Kasumi-1 (cell line): ENCODE measurements at regions not wholly inside any gene's neighbourhood (a gene's known extent, or its start where the extent isn't known, plus 50 kb on each side); places are given as distances from the start of the nearest gene placed in this dataset.
"Not testable (repeated sequence)": the region's sequence is repeated elsewhere in the genome, so short reads cannot be mapped to it uniquely, and the experiment has no call there.

Source experiments
- DNase-seq, 2 experiments: peaks; one replicate each; lab custom pipeline; 2025; lab: John Stamatoyannopoulos, UW

DNA sequence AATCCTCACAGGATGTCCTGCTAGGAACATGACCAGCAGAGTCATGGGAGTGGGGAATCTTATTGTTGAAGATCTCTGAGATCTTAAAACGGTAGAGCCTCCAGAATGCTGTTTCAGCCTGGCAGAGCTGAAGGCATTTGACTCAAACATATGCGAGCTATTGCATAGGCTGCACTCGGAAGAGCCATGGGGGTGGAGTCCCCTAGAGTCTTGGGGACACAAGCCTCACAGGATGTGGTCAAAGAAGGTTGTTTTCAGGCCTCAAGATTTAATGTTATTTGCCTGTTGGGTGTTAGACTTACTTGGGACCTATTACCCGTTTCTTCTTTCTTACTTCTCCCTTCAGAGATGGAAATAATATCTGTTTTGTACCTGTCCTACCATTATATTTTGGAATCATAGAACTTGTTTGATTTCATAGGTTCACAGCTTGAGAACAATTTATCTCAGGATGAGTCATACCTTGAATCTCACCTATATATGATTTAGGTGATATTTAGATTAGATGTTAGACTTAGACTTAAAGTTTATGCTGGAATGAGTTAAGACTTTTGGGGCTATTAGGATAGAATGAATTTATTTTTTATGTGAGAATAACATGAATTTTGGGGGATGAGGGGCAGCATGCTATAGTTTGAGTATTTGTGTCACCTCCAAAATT lies 172.2 kb upstream of the ATP2B1 start:
- DNase-seq, result no peak

DNA sequence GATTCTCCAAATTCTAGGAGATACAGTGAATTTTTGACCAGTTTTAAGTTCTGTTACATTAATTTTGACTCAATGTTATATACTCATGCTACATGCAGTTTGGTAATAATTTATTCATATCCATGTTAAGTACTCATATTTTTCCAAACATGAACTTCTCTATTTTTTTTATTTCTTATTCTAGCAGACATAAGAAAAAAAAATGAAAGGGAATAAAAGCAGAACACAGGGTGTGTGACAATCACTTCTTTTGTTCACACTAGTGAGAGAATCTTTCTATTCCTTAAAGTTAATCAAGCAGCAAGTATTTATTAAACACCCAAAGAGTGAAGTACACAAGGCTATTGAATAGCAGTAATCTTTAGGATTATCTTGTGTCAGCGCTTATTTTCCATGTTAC lies 171.1 kb upstream of the ATP2B1 start:
- DNase-seq, result no peak

DNA sequence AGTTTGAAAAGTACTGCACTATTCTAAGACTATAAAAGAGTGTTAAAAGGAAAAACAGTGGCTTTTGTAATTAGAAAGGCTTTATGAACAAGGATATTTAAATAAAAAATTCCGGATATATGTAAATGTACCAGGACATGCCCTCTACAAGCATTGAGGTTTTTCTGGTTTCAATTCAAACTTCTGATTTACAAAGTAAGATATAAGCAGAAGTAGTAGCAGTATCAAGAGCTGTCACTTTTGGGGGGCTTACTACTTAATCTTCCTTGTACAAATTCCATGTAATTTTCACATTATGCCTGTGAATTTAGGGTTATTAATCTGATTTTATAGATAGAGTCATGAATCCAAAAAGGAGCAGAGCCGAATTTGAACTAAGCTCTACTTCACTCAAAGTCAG lies 170.3 kb upstream of the ATP2B1 start:
- DNase-seq, result no peak

DNA sequence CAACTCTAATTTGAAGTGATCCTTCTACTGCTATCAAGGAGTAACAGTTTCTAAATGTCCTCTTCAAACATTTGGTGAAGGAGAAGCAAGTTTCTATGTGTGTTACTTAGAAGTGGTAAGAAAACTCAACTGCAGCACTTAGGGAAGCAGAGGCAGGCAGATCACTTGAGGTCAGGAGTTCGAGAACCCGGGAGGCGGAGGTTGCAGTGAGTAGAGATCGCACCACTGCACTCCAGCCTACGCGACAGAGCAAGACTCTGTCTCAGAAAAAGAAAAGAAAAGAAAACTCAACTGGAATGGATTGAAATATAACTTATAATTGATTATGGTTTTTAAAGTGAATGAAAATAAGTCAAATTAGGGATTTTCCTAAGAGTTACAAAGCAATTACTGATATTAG lies 169.7 kb upstream of the ATP2B1 start:
- no peak for DNase-seq

DNA sequence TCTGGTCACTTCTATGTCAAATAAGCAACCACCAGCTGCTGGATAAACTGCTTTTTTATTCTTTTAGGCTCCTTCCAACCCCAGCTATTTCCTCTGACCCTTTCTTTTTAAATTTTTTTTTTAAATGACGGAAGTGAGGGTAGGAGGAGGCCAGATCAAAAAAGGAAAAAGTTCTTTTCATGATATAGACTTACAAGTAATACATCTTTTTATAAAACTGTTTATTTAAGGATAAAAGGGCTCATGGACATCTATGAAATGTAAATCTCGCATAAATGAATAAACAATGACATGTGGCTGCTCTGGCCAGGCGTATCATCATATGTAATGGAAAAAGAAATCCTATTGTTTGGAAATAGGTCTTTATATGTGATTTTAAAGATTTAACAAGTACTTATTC lies 169.0 kb upstream of the ATP2B1 start:
- no peak for DNase-seq

DNA sequence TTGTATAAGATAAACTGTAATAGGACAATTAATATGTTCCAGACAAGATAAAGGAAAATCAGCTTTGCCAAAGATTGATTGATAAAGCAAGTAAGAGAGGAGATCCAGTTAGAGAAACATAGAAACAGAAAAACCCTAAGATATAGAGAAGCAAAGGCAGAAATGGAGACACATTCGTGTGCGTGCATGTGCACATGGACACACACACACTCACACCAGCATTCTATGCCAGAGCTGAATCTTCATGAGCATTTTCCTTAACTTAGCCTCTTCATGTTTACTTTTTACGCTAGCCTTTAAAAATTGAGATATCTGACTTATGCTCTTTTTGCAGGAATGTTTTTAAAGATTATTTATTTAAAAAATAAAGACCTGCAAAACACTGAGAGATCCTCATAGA lies 168.5 kb upstream of the ATP2B1 start:
- no peak for DNase-seq

DNA sequence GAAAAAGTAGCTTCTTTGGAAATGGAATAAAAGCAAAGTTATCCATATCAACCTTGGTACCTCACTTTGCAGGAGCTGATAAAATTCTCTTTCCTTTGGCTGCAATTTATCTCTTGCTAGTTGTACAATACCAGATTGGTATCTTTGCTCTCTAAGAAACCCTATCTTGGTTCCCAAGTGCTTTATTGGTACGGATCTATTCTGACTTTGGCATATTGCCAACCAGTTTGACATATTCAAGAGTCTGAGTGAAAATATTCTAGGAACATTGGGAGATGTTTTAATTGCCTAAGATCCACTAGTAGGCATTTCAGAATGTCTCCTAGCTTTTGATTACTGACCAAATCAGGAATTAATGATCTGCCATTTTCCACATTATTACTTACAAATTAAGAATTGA lies 167.2 kb upstream of the ATP2B1 start:
- no peak for DNase-seq

DNA sequence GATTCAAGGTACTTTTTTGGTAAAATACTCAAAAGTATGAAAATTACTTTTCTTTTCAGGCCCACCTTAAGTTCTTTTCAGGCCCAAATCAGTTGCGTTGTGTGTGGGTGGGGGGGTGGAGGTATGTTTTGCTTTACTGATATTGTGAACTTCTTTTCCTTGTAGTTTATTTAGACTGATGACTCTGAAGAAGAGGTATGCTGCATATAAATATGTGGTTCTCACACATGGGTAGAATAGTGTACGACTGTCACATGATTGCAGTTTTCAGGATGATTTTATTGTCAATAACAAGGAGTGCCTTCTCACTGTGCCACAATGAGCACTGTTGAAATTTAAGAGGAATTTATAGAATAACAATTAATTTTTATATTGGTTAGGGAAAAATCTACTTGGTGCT lies 166.6 kb upstream of the ATP2B1 start:
- no peak for DNase-seq

DNA sequence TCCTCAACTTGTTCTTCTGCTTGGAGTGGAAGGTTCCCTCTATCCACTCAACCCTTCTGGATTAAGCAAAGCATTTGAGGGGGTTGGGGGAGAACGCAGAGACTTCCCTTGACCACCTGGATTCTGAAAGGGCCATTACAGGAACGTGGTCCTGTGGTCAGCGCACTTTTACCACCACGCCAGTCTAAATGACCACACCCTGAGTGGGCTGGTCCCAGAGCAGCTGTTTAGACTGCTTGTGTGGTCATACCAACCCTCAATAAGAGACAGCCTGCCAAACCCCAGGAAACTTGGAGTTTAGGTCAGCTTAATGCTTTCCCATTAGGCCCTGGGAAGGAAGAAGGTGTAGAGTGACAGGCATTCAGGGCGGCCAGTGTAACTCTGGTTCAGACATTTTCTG lies 165.5 kb upstream of the ATP2B1 start:
- DNase-seq, result no peak

DNA sequence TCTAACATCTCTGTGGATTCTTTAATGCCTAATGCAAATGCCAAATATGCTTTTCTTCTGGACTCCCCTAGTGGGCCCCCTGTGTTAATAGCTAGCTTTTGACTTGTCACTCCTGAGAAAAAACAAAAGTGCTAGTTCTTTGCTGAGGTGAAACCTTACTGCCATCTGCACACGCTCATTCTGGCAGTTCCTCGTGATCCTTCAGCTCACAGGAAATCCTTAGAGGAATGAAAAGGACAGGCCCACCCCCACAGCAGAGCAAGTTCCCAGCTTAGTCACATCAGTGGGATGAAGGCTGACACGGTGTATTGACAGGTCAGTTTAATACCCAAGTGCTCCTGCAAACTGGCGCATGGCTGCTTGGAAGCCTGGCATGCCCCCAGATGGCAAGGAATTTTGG lies 165.1 kb upstream of the ATP2B1 start:
- no peak for DNase-seq

DNA sequence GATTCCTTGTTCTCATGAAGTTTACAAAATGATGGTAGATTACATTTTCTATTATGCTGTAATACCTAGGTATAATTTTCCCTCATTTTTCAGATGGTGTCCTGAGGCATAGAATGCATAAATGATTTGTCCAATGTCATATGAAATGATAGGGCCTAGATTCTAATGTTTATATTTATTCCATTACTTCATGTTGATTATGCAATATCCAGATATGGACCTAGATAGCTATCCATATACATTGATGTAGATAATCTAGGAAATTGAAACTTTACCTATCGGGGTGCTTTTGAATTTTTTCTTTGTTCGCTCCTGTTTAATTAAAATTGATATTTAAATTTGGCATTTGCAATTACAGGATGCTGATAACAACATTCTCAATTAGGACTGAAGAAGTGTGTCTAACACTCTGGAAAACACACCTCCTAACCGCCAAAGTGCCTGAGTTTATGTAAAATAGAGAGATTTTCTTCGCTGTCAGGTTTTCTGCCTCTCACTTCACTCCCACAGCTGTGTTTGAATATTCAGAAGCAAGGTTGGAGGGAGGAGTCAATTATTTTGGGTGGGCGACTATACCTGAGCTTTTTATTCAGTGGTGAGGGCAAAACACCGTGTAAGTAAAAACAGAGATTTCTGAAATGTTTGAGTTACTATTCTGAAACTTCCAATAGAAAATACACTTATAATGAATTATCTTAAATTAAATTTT lies 164.4 kb upstream of the ATP2B1 start:
- DNase-seq, result no peak

DNA sequence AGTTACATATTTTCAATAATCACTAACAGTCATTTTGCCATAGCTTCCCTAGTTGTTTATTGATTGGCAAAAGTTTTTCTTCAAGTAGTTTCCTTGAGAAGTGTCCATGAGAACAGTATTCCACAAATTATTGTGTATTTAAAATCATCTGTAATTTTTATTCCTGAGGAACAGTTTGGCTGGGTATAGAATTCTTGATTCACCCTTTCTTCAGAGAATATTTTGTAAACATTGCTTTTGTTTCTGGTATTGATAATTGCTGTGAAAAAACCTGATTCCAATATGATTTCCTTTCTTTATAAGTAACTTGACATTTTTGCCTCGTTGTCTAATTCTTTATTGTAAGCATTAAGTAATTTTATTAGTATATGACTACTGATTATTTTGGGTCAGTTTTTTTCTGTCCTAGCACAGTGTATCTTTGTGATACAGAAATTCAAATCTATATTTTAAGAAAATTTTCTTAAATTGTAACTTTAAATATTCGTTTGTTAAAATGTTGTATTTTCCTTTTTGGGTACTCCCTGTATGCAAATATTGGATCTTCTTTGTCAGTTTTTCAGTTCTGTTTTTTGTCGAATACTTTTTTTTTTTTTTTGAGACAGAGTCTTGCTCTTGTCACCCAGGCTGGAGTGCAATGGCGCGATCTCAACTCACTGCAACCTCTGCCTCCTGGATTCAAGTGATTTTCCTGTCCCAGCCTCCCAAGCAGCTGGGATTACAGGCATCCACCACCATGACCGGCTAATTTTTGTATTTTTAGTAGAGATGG lies 162.0 kb upstream of the ATP2B1 start:
- no peak for DNase-seq

DNA sequence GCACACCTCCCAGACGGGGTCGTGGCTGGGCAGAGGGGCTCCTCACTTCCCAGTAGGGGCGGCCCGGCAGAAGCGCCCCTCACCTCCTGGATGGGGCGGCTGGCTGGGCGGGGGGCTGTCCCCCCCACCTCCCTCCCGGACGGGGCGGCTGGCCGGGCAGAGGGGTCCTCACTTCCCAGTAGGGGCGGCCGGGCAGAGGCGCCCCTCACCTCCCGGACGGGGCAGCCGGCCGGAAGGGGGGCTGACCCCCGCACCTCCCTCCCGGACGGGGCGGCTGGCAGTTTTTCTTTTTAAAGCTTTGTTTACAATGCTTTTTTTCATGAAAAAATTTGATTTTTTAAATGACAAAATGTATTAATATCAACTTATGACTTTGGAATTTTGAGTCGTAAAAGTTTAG lies 159.0 kb upstream of the ATP2B1 start:
- not testable (repeated sequence) for DNase-seq

DNA sequence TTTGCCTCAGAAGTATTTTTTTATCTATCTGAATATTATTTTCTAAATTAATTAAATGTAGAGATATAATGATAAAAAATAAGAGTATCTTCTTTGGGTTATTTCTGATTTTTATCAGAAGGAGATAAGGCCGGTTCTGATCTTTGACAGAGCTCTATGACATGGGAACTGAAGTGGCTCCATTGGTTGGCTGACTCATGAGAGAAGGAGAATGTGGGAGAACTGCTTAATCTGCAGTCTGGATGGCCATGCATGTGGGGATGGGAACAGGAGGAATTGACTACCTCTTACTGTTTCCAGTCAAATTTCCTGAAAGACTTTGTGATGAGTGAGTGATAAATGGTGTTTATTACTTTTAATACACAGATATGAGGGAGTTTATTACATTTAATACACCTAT lies 155.8 kb upstream of the ATP2B1 start:
- DNase-seq, result no peak

DNA sequence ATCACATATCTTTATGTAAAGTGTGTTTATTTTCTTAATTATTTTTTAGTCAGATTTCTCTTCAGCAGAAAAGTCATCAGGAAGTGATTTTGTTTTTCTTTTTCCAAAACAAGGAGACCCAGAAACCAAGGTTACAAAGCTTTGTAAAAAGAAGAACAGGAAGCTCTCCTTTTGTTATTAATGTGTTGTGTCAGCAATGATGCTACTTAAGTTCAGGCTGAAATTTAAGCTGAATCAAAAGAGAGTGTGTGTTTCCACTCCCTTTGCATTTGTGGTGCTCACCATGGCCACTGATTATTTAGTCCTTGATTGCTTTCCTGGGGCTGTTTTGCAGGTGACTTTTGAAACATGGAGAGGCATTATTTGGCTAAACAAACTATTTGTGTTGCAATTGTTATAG lies 155.3 kb upstream of the ATP2B1 start:
- no peak for DNase-seq

DNA sequence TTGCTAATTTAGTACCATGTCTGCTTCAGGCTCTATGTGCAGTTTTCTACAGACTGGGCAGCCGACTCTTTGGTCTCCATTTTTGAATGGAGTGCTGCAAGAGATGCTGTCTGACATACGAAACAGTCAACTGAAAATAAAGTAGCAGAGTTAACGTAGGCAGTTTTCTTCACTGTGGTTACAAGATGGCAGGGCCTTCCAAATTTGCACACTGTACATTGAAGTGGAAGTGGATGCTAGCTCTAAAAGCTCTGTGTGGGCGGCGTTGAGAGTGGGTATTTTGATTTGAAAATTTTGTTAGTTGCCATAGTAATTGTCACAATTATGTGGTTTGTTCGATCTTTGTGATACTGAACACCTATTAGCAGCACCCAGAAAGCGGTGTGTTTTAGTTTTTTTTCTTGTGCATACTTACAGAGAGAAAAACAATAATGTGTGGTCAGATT lies 154.9 kb upstream of the ATP2B1 start:
- no peak for DNase-seq

DNA sequence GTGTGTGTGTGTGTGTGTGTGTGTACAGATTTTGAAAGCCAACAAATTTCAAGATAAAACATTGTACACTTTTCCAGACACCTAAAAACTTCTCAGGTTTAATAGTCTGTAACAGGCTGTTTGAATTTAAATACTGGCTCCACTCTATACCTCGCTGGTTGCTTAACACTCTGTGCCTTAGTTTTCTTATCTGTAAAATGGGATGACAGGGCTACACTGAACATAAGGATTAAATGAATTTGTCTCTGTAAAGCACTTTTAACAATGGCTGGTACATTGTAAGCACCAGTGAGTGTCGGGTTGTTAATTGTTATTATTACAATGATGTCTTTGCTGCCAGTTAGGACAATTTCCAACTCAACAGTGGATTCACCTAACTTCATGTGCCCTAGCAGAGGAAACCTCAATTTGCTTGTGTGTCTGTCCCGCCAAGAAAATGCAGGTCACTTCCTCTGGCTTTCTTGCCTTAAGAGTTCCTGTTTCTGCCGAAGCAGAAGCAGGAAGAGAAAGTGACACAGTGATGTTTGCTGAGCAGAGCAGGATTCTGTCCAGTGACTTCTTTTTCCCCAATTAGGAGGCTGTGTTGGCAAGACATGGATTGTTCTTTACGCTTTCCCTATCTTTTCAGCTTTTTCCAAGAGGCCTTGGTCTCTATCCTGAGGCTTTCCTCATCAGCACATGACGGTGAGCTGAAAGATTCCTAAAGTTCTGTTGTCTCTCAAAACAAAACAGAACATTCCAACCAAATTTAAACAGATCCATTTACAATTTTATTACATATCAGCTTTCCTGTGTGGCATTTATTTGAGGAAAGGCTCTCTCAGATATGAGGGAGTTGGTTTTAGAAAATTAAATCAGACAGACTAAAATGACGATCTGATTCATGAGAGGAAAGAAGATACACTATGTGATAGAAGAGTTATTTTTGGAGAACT lies 154.1 kb upstream of the ATP2B1 start:
- peak; percentile 77 to 87 for DNase-seq

DNA sequence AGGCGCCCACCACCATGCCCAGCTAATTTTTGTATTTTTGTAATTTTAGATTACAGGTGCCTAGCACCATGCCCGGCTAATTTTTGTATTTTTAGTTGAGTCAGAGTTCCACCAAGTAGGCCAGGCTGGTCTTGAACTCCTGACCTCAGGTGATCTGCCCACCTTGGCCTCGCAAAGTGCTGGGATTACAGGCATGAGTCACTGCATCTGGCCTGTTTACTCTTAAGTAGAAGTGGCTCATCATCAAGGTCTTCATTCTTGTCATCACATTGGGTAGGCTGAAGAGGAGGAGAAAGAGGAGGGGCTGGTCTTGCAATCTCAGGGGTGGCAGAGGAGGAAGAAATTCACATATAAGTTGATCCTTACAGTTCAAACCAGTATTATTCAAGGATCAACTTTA lies 152.4 kb upstream of the ATP2B1 start:
- no peak for DNase-seq

DNA sequence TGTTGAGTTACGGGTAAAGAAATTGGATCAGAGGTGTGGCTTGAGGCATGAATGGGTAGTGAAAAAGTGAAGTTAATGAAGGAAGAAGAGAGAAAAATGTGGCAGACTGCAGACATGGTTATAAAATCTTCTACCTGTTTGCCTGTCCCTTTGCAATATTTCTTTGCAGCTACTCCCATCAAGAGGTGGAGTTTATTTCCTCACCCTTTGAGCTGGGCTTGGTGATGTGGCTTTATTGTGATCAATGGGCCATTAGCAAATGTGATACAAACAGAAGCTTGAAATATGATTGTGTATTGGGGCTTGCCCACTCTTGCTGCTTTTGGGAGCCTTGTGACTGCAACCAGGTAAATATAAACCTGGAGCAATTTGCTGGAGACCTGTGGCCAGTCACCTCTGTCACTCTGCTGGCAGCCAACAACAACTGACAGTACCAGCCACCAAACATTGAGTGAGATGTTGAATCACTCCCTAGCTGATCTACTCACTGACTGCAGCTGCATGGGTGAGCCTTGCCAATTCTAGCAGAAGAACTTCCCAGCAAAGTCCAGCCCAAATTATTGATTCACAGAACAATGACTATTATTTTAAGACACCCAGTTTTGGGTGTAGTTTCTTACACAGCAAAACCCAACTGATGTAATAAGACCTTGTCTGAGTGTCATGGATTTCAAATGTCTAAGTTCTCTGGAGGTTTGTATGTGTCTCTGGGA lies 151.0 kb upstream of the ATP2B1 start:
- DNase-seq, result no peak

DNA sequence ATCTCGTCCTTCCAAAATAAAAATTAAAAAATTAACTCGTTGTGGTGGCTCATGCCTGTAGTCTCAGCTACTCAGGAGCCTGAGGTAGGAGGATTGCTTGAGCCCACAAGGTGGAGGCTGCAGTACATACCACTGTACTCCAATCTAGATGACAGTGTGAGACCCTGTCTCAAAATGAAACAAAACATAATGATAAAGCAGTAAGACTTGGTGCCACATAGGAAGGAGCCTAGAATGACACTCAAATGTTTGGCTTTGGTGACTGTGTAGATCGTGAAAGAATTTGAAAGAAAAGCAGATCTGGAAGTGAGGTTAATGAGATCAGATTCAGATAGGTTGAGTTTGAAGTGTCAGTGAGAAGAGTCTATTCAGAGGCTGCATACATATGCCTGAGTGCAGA lies 150.1 kb upstream of the ATP2B1 start:
- DNase-seq, result no peak

DNA sequence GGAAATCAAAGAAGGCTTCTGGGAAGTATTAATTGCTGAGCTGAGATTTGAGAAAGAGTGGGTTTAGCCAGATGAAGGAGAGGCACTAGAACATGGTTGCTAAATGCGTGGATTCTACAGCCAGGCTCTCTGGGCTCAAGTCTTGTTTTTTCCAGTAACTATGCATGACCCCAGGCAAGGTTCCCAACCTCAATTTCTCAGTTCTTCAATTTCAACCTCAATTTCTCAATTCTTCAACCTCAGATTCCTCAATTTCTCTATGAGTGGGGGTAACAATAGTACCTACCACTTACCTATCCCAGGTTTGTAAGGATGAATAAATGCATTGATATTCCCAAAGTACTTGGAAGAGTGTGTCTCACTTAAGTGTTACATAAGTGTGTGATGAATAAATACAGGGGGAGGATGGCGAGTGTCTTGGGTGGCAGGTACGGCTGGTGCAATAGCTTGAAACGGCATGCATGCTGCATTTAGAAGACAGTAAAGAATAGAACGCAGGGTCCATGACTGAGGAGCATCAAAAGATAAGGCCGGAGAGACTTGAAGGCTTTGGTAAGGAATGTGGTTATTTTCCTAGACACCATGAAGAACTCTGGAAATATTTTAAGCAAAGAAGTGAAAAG lies 149.1 kb upstream of the ATP2B1 start:
- DNase-seq, result no peak
